ENCODE measurements at regions not wholly inside any gene's neighbourhood (a gene's known extent, or its start where the extent isn't known, plus 50 kb on each side); places are given as distances from the start of the nearest gene placed in this dataset.
"Not testable (repeated sequence)": the region's sequence is repeated elsewhere in the genome, so short reads cannot be mapped to it uniquely, and the experiment has no call there.

DNA sequence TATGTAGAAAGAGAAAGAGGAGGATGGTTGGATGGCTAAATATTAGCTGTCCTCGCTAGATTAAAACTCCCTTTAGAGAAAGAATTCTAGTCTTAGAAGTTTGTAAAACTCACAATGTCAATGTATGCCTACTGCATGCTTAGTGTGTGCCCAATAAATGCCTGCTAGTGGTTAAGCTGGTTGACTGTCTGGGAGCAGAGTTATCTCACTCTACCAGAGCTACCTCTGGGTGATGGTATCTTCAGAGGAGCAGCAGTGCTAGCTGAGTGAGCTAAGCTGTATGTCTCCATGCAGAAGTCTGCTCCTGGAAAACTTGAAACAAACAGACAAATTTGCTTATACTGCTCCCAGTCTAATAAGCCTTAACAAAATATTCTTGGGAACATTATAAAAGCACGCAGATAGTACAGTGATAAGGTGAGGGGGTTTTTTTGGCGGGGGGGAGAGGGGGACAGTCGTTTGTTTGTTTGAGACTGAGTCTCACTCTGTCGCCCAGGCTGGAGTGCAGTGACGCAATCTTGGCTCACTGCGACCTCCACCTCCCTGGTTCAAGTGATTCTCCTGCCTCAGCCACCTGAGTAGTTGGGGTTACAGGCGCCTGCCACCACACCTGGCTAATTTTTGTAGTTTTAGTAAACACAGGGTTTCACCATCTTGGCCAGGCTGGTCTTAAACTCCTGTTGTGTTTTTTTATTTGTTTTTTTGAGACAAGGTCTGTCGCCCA is 202.8 kb upstream of the TSC22D1 start:
- no peak for DNase-seq

DNA sequence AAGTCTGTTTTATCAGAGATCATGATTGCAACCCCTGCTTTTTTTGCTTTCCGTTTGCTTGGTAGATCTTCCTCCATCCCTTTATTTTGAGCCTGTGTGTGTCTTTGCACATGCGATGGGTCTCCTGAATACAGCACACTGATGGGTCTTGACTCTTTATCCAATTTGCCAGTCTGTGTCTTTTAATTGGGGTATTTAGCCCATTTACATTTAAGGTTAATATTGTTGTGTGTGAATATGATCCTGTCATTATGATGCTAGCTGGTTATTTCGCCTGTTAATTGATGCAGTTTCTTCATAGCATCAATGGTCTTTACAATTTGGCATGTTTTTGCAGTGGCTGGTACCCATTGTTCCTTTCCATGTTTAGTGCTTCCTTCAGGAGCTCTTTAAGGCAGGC is 199.2 kb upstream of the TSC22D1 start:
- not testable (repeated sequence) for DNase-seq

DNA sequence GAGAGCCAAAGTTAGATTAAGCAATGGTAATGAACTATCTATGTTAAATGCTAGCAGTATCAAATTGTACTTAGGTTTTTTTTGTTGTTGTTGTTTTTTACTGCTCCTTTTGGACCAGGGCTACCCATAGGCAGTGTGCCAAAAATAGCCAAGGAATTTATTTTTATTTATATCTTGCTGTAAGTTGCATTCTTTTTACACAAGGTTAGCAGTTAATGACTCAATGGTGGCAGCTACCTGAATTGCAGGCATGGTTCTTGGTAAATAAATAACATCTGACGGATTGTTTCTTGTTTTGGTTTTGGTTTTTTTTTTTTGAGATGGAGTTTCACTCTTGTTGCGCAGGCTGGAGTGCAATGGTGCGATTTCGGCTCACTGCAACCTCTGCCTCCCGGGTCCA is 194.8 kb upstream of the TSC22D1 start:
- DNase-seq = no peak

DNA sequence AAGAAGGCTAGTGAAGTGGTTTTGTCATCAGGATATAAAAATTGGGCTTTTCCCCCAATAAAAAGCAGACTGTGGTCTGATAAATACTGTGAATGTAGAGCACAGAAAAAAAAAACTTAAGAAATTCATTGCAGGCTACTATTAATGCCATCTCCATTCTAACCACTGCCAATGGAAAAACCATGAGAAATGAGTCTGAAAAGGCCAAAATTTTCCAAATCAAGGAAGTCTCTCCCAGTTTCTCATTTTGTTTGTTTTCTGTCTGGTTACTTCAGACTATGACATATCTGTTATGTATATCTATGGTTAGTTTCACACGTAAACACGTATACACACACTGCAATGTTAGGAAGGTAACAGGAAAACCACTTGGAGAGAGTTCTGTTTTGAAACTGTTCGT is 193.6 kb upstream of the TSC22D1 start:
- DNase-seq = no peak

DNA sequence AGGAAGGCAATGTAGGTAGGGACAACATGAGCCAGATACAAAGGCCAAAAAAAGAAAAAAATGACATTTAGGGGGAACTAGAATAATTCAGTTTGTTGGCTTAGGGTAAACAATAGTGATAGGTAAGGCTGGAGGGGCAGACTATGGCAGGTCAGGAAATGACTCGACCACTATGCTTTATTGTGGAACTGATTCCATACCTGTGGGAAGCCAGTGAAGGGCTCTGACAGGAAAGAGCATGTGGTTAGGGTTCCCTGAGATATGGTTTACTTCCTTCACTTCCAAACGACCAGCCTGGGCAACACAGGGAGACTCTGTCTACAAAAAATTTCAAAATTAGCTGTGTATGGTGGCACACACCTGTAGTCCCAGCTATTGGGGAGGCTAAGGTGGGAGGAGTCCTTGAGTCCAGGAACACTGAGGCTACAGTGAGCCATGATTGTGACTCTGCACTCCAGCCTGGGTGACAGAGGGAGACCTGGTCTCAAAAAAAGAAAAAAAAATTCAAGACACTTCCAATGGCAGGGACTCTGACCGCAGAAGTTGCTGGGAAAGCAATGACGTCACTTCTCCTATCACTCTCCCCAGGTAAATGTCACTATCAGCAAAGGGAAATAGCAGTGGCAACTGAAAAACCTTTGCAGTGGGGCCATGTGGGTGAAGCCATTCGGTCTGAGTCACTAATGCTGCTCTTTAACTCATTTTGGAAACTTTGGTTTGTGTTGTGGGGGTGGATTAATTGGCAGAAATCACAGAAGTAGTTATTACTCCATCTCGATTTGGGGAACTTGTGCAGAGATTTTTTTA is 192.8 kb upstream of the TSC22D1 start:
- no peak for DNase-seq

DNA sequence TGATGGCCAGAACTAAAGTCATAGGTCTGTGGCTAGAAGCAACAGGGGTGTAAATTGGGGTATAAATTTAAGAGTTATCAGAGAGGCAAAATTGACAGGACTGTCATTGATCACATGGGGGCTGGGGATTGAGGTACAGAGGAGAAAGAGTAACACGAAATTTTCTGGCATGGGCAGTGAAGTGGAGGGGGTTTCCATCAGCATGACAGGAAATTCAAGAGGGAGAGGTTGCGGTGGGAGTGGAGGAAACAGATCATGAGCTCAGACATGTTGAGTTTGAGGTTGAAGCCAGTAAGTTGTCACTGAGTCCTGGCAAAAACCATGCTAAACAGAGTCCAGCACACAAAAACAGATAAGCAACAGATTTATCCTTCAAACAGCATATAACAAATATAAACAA is 192.1 kb upstream of the TSC22D1 start:
- DNase-seq = no peak

DNA sequence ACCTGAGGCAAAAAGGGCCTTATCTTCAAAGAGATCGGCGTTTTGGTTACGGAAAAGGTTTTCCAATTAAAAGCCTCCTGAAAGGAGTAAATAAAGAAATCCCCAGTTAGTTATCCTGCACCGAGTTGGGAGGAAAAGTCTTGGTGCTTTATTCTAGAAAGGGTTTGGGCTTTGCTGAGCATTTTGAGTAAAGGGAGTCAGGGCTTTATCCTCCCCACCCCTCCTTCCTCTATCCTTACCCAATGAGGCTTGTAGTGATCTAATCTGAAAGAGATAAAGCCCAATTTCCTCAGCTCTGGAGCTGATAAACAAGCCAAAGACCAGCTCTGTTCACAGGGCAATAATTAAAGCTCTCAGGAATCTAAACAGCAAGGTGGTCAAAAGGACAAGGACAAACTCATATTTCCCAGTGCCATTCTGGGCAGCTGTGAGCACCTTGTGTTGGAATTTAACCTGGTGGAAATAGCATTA is 188.9 kb upstream of the TSC22D1 start:
- DNase-seq = no peak

DNA sequence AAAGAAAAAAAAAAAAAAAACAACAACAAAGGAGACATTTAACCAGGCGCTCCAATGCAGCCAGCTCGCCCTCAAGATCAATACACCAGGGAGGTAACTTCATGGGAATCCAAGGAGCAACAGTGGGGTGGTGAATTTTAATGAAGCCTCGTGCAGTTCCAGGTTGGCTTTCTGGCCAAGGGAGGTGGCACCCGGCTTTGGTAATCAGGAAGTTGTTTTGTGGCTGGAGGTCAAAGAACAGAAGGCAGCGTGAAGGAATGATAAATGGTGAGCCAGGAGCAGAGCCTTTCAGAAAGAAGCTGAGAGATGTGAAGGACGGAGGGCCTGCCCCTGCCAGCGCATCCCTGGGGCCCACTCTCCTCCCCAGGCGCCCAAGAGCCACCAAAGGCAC is 188.2 kb upstream of the TSC22D1 start:
- DNase-seq = no peak

DNA sequence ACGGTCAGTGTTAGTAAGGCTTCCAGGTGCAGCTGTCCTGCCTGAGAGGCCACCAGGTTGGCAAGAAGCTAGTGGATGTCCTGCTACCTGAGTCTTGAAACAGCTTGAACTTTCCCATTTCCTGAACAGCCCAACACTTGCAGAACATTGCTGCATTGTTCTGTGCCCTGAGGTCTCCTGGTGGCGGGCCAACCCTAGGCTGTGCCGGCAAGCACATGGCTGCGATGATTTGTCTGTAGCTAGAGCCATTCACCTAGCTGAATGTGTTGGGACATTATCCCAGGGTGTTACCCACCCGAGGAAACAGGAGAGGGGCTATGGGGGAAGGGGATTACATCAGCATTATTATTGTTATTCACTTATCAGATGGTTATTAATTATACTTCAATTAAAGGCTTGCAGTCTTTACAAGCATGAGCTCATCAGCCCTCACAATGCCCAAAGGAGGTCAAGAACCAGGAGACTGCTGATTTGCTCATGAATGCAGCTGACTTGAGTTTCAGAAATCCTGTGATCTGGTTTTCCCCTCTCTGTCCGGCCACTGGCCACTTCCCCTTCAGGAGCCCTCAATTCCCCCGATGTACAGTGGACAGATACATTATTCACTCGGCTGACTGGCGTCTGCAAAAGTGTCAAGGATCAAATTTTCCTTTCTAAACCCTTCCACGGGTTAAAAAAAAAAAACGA is 187.6 kb upstream of the TSC22D1 start:
- no peak for DNase-seq

DNA sequence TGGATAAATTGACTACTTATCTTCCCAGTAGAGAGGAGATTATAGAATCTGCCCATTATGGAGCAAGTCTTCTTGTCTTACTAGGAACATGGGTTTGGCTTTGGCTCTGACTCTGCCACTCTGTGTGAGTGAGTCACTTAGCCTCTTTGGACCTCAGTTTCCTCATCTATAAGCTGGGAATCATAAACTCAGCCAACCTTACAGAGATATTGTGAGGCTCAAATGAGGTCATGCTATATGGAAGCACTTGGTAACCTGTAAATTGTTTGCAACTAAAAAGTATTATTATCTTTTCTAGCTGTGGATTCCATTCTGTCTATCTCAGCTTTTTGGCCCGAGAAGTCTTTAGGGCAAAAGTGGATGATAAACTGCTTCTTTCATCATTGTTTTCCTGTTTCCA is 186.8 kb upstream of the TSC22D1 start:
- DNase-seq = no peak

DNA sequence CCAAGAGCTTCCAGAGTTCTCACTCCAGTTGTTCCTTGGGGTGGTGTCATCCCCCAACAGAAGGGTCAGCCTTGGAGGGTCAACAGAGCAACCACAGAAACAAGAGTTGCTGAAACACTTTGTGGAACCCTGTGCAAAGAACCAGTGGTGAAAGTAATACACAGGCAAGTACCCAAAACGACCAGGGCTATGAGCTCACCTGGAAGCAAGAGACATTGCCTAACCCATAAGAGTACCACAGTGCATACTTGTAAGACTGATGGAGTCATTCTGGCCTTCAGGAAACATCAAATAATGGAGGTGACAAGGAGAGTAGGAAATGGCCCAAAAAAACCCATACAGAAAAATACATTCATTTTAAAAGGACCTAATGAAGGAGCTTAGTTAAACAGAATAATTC is 184.3 kb upstream of the TSC22D1 start:
- no peak for DNase-seq

DNA sequence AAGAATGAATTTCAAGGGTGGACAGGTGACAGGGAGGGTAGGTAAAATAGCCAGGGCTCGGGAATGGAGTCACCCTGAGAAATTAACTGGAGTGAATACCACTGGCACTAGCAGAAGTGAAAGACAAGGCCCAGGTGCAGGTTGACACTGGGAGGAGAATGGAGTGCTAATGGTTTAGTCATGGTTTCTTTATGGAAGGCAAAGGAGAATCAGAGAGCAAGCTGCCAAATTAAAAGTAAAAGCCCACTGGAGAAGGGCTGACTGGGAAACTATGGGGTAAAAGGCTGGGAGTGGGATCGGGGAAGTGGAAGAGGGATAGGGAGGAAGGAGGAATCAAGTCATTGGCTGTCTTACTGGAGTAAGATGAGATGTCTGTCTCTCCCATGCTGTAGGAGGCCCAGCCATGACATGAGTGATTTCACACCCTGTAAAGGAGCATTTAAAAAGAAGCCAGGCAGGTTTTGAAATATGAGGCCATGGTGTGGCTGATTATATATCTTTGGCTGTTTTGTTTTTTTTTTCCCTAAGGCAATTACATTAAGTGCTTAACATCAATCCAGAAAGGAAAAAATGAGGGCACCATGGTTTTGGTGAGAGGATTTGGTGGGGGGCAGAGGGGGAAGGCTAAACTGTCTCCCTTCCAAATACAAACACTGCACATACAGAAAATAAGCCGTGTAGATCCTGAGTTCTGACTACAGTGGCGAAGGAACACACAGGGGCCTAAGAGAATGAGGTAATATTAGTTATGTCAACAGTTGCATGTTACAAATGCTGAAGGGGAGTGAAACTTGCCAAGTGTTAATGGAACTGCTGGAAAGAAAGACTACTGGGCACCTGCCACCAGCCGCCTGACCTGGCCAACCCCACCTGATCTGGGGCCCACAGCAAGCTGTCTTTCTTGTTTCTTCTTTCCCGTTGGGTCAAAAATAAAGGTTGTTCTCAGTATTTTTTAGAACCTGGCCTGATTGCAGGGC is 183.5 kb upstream of the TSC22D1 start:
- DNase-seq = peak; percentile 13

DNA sequence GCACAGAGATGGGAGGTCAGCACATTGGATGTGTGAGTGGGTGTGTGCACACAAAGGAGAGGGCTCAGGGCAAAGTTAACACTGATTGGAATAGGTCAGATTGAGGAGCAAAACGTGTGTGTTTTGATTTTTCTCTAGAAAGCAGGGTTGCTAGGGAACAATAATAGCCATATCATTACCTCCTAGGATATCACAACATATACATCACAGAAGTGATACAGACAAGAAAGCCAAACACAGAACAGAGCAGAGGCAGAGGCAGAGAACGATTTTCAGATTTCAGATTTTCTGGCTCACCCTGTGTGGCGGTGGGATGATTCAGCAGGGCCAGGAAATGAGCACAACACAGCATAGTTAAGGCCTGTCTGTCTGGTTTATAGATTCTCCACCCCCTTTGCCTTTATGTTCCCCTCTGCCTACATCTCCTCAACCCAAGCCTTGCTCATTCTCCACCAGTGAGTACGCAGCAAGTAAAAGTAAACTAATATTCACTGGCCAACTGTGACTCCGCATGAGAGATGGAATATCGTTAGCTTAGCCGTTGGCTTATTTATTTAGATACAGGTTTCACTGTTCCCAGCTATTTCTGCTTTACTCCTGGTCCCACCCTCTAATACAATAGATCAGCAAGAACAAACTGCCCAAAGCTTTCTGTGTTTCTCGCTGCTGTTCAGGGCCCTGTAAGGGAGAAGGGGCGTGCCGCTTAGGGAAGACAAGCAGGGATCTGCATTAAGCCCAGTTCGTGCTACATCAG is 182.7 kb upstream of the TSC22D1 start:
- peak; percentile 34 for DNase-seq

DNA sequence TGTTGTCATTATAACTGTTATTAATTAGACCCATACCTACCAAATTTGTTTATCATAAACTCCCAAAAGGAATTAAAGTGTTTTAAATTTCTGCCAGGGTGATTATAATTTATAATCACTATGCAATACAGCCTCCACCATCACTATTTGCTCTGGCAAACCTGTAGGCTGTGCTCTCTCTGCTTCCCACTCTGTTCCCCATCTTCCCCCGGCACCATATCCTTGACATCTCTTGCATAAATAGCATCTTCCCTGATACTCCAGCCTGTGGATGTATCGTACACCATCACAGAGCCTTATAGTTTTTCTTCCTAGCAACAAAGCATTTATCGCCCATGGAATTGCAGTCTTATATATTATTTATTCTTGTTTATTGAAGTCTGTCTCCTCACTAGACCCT is 181.5 kb upstream of the TSC22D1 start:
- no peak for DNase-seq

DNA sequence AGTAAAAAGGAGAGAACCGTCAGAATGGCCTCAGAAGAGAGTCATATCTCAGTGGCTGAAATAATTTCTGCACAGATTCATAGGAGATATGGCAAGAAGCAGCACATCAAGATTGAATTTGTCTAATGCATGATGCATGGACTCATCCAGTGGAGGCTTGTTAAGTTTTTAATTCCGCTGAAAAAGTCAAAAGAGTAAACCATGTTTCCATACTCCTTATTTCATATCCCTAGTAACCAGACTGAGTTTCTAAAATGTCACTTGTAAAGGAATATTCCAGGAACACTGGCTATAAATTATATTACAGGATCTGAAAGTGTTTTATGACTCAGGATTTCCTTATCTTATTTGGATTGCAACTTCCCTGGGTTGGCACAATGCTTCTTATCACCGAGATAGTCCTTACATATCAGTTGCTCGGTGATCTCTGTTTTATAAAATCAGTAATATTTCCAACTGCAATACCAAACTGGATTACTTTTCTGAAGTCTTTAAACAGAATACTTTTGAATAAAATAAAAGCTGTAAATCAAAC is 180.2 kb upstream of the TSC22D1 start:
- no peak for DNase-seq

DNA sequence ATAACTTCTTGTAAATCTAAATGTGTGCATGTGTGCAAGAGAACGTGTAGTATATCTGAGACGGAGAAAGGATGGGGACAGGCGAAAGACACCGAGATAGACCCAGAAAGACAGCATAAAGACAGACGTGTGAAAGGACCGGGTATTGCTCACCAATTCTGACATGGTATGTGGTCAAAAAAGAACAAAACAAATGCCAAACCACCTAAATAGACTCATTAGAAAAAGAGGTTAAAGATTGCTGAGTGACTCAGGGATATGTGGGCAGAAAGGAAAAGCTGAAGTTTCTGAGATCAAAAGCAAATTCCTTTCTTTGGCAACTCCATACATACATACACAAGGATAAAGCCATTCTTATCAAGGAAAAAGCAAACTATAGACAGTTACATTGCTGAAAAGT is 179.7 kb upstream of the TSC22D1 start:
- no peak for DNase-seq

DNA sequence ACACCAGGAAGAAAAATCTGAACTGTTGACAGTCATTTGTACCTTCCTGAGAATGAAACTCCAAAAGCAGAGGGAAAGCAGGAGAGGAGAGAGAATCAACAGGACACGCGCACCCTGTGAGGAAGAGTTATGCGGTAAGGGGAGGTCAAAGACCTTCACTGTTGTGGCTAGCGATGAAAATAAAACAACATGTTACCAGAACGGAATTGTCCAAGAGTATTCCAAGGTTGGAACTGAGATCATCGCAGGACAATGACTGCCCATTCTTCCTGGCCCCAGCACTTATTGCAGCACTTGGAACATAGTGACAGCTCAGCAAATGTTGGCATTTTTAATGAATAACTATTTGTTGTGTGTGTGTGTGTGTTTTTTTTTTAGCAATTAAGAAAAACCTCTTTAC is 176.0 kb upstream of the TSC22D1 start:
- DNase-seq = no peak

DNA sequence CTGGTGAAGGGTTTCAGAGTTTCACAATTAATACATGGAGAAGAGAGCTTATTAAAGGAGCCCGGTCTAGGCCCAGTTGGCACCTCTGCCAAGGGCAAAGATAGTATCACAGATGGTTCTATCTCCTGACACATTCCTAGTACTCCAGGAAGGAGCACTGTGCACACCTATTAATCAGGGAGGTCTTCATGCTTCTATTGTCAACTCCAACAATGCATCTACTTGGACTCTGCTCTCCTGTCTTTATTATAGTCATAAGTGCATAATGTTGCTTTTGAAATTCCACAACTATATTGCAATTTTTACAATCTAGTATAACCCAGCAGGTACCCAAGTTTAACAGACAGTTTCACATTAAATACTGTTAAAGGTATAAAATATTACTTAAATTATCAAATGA is 174.5 kb upstream of the TSC22D1 start:
- DNase-seq = no peak

DNA sequence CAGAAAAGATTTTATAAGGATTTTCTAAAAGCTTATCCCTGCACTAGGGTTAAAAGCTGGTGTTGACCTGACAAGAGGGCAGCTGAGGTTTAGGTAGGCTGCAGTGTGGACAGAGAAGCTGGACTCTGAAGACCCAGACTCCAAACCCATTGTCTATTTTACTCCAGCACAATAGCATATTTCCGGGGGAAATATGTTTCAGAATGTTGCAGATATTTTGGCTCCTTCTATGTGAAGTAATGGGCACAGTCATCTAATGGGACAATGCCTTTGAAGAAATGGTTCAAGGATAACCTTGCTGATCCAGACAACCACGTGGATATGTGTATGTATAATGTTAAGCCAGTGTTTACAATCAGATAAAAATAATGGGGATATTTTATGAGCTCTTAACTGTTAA is 173.8 kb upstream of the TSC22D1 start:
- DNase-seq = no peak

DNA sequence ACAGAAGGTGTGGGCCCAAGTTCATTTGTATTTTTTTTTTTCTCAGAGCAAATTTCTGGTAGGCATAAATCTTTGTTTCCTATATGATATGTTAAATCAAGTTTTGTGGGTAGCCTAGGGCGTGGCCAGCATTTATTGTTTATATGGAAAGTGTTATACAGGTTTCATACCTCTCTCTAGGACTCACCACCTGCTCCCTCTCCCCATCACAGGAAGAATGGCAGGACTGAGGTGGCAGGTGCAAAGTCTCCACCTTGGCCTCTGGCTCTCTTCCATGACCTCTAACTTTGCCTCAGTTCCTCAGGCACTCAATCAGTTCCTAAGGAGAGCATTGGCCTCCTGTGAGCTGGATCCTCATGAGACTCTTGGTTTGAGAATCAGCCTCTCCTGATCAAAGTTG is 172.3 kb upstream of the TSC22D1 start:
- no peak for DNase-seq

DNA sequence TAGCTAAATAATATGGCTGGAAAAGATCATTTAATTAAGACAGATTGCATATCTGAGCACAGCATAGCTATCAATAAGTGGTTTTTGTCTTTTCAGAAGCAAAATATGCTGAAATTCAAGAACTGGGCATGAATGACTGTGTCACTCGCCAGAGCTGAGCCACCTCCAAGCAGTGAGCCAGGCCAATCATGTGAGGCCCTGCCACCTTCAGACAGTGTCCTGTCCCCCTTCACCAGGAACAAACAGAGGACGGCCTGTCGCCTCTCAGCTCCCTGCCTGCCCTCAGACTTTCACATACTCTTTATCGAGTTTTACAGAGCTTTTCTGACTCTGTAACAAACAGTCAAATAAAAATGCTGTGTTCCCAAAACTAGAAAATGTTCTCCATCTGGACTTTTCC is 171.0 kb upstream of the TSC22D1 start:
- no peak for DNase-seq

DNA sequence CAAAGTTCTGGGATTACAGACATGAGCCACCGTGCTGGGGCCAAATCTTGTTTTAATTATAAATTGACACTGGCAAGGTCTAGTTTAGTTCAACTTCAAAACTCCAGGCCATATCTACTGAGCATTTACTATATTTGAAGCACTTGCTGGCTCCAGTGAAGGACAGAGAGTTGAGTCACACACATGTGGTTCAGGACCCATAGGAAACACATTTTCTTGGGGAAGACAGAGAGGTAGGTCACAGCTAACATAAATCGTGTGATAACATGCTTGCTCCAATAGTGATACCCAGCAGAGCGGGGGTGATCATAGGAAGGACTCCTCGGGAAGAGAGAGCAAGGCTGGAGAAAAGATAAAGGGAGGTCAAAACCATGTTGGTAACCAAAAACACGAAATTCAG is 170.6 kb upstream of the TSC22D1 start:
- DNase-seq = no peak

Data from NCI-H510A (cell line).